Epithelial cell of proximal tubule (primary cell): ENCODE measurements at regions not wholly inside any gene's neighbourhood (a gene's known extent, or its start where the extent isn't known, plus 50 kb on each side); places are given as distances from the start of the nearest gene placed in this dataset.
"Not testable (repeated sequence)": the region's sequence is repeated elsewhere in the genome, so short reads cannot be mapped to it uniquely, and the experiment has no call there.

Source experiments
- DNase-seq: peaks from one replicate; pipeline ENCODE4 v3.0.0-alpha.2; 2011; ENCODE audit warnings: low read depth
- H3K4me3 ChIP-seq: 2 replicates; pipeline ENCODE4 v1.5.1; 2011; ENCODE audit warnings: low read depth, mild to moderate bottlenecking, low read length
- CTCF ChIP-seq: conservative IDR thresholded peaks from 2 replicates; pipeline ENCODE4 v1.5.1; 2012; ENCODE audit warnings: low read depth, mild to moderate bottlenecking, low read length

GRCh38 chrX:40788698-40789097, 53.4 kb upstream of the MED14 start:
- not testable (repeated sequence) for DNase-seq, H3K4me3 ChIP-seq

- no peak overlapping the region for H3K4me3 ChIP-seq
- TF ChIP-seq CTCF, result no peak
- no peak for DNase-seq
Observed at GRCh38 chrX:40792433-40792832, 57.1 kb upstream of the MED14 start.

GRCh38 chrX:40794829-40795130, 59.4 kb upstream of the MED14 start:
- not testable (repeated sequence) for DNase-seq, H3K4me3 ChIP-seq

- not testable (repeated sequence) for DNase-seq, H3K4me3 ChIP-seq
Observed at GRCh38 chrX:40799745-40800144, 64.4 kb upstream of the MED14 start.

GRCh38 chrX:40805404-40805803, 70.1 kb upstream of the MED14 start:
- no peak for DNase-seq
- no peak for TF ChIP-seq CTCF
- H3K4me3 ChIP-seq, result no peak overlapping the region

GRCh38 chrX:40806513-40807220, 71.3 kb upstream of the MED14 start:
- TF ChIP-seq CTCF, result no peak

GRCh38 chrX:40807384-40807783, 72.0 kb upstream of the MED14 start:
- TF ChIP-seq CTCF, result no peak
- no peak for DNase-seq
- no peak overlapping the region for H3K4me3 ChIP-seq

More at GRCh38 chrX:40806513-40807220, 71.3 kb upstream of the MED14 start:
- no peak overlapping the region for H3K4me3 ChIP-seq
- DNase-seq, result no peak

GRCh38 chrX:40808203-40808602, 72.9 kb upstream of the MED14 start:
- TF ChIP-seq CTCF, result no peak
- no peak overlapping the region for H3K4me3 ChIP-seq
- DNase-seq, result no peak

GRCh38 chrX:40809210-40809609, 73.9 kb upstream of the MED14 start:
- no peak for DNase-seq
- TF ChIP-seq CTCF, result no peak
- no peak overlapping the region for H3K4me3 ChIP-seq

- H3K4me3 ChIP-seq, DNase-seq: not testable (repeated sequence)
Observed at GRCh38 chrX:40815045-40815444, 79.7 kb upstream of the MED14 start.
